Panc1 (cell line): ENCODE measurements at regions not wholly inside any gene's neighbourhood (a gene's known extent, or its start where the extent isn't known, plus 50 kb on each side); places are given as distances from the start of the nearest gene placed in this dataset.

ENCODE experiments used
- ATAC-seq: fragments of 200-7000 bp; cut with Tn5 transposase; 2 replicates; pipeline ENCODE4 v1.9.1; 2020; ENCODE audit warnings: mild to moderate bottlenecking, moderate library complexity
- BruUV-seq: library from RNA; stranded (reverse); fragments of 400-500 nt; replicated peaks from 2 replicates; lab custom pipeline; 2021; lab: Mats Ljungman, UMichigan
- CTCF ChIA-PET: fragments of 300-600 bp; sonication (Branson Sonifier 250); formaldehyde crosslinking; loops from one replicate; lab custom pipeline; 2022; ENCODE audit warnings: antibody characterized with exemption; lab: Charles Lee
- POLR2A ChIA-PET: fragments of 300-600 bp; sonication (Branson Sonifier 250); formaldehyde crosslinking; loops from one replicate; lab custom pipeline; 2022; ENCODE audit warnings: antibody characterized with exemption; lab: Charles Lee
- DNase-seq: peaks from one replicate; pipeline ENCODE4 v3.0.0-alpha.2; 2010; ENCODE audit warnings: low read depth, low spot score
- H3K27ac ChIP-seq: 2 replicates; pipeline ENCODE4 v1.5.1; 2011; ENCODE audit warnings: mild to moderate bottlenecking, low read length, inconsistent platforms
- H3K27me3 ChIP-seq: fragments of 200-500 bp; sonication (Bioruptor generic); 2 replicates; pipeline ENCODE4 v1.6.0; 2014; ENCODE audit warnings: low read length, inconsistent platforms; ENCODE audit not compliant: control insufficient read depth, insufficient read depth
- H3K36me3 ChIP-seq: fragments of 200-500 bp; sonication (Bioruptor generic); 2 replicates; pipeline ENCODE4 v1.5.1; 2014; ENCODE audit warnings: inconsistent platforms, mild to moderate bottlenecking, low read length, moderate library complexity; ENCODE audit not compliant: control insufficient read depth, insufficient read depth
- H3K4me1 ChIP-seq: 2 replicates; pipeline ENCODE4 v1.5.1; 2011; ENCODE audit warnings: inconsistent platforms, mild to moderate bottlenecking, low read length, moderate library complexity; ENCODE audit not compliant: control insufficient read depth, insufficient read depth
- H3K4me3 ChIP-seq, 2 experiments: 2 replicates each; pipeline ENCODE4 v1.5.1; 2011 to 2012; ENCODE audit warnings: low read depth in 2 of 2, low read length in 2 of 2, mild to moderate bottlenecking in 2 of 2, inconsistent platforms in 1 of 2, moderate library complexity in 1 of 2
- H3K9me3 ChIP-seq: fragments of 200-500 bp; sonication (Bioruptor generic); 2 replicates; pipeline ENCODE4 v1.5.1; 2014; ENCODE audit warnings: low read depth, mild to moderate bottlenecking, inconsistent platforms, low read length, moderate library complexity; ENCODE audit not compliant: control insufficient read depth, insufficient read depth
- SIN3A ChIP-seq: IDR thresholded peaks from 2 replicates; pipeline ENCODE4 v1.6.1; 2012; ENCODE audit warnings: low read depth, mild to moderate bottlenecking, low read length, moderate library complexity, borderline replicate concordance; ENCODE audit not compliant: insufficient read depth
- TCF7L2 ChIP-seq: IDR thresholded peaks from 2 replicates; pipeline ENCODE4 v1.6.1; 2011; ENCODE audit warnings: mild to moderate bottlenecking, low read depth, low read length, inconsistent platforms
- in situ Hi-C: cut with HindIII; loops from 2 replicates; pipeline ENCODE4 v1.10.0; 2016; ENCODE audit warnings: low sequenced_read_pairs, low pct_unique_long_range_greater_than_20kb
- intact Hi-C: fragments of 100-400 bp; cut with micrococcal nuclease; formaldehyde crosslinking; loops from one replicate; pipeline ENCODE4 v1.10.0; 2022; ENCODE audit not compliant: unreplicated experiment
- TF ChIP-seq, protein P1 (sequence below), 2 experiments: IDR thresholded peaks; 2 replicates each; pipeline ENCODE4 v1.6.1; 2011 to 2012; ENCODE audit warnings: low read depth in 2 of 2, control low read depth in 1 of 2, low read length in 1 of 2, mild to moderate bottlenecking in 1 of 2, moderate library complexity in 1 of 2; ENCODE audit not compliant: insufficient read depth in 1 of 2
- TF ChIP-seq, protein P2 (sequence below): fragments of 450-650 bp; IDR thresholded peaks from 2 replicates; pipeline ENCODE4 v1.5.1; 2017; ENCODE audit warnings: mild to moderate bottlenecking

DNA sequence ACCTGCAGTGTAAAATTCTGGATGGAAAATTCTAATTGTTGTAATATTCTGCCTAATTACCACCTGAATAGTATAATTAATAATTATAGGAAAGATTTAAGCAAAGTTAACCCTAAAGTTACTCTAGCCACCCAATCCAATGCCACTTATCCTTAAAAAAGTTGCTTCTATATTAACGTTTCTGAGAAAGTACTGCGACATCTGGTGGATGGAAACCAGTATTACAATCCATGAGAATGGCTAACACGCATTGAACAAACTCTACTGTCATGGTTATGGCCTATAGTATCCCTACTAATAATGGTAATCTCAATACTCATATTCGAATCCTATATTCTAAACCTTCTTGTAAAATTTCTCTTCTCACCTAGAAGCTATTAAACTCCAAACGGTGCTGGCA lies 1551.8 kb downstream of the SLITRK1 start:
- Histone ChIP-seq H3K27me3 (no peaks in the 10 kb centered on the region), H3K4me1 (no peaks in the 10 kb centered on the region), H3K27ac (no peak overlapping the region), H3K9me3 (no peaks in the 10 kb centered on the region), H3K36me3 (no peaks in the 10 kb centered on the region), H3K4me3 (no peak overlapping the region)
- POLR2A ChIA-PET = no interaction called here
- DNase-seq (no peak), ATAC-seq (no peak)
- BruUV-seq = no TSS peak
- TF ChIP-seq TCF7L2 = no peak
- TF ChIP-seq, protein P1, sequence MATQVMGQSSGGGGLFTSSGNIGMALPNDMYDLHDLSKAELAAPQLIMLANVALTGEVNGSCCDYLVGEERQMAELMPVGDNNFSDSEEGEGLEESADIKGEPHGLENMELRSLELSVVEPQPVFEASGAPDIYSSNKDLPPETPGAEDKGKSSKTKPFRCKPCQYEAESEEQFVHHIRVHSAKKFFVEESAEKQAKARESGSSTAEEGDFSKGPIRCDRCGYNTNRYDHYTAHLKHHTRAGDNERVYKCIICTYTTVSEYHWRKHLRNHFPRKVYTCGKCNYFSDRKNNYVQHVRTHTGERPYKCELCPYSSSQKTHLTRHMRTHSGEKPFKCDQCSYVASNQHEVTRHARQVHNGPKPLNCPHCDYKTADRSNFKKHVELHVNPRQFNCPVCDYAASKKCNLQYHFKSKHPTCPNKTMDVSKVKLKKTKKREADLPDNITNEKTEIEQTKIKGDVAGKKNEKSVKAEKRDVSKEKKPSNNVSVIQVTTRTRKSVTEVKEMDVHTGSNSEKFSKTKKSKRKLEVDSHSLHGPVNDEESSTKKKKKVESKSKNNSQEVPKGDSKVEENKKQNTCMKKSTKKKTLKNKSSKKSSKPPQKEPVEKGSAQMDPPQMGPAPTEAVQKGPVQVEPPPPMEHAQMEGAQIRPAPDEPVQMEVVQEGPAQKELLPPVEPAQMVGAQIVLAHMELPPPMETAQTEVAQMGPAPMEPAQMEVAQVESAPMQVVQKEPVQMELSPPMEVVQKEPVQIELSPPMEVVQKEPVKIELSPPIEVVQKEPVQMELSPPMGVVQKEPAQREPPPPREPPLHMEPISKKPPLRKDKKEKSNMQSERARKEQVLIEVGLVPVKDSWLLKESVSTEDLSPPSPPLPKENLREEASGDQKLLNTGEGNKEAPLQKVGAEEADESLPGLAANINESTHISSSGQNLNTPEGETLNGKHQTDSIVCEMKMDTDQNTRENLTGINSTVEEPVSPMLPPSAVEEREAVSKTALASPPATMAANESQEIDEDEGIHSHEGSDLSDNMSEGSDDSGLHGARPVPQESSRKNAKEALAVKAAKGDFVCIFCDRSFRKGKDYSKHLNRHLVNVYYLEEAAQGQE (IDR thresholded peaks at IDR 0.05; ENCODE audit: insufficient read depth in 1 of 2, low read depth in 2 of 2, low read length in 1 of 2) = no peak
- TF ChIP-seq, protein P2, sequence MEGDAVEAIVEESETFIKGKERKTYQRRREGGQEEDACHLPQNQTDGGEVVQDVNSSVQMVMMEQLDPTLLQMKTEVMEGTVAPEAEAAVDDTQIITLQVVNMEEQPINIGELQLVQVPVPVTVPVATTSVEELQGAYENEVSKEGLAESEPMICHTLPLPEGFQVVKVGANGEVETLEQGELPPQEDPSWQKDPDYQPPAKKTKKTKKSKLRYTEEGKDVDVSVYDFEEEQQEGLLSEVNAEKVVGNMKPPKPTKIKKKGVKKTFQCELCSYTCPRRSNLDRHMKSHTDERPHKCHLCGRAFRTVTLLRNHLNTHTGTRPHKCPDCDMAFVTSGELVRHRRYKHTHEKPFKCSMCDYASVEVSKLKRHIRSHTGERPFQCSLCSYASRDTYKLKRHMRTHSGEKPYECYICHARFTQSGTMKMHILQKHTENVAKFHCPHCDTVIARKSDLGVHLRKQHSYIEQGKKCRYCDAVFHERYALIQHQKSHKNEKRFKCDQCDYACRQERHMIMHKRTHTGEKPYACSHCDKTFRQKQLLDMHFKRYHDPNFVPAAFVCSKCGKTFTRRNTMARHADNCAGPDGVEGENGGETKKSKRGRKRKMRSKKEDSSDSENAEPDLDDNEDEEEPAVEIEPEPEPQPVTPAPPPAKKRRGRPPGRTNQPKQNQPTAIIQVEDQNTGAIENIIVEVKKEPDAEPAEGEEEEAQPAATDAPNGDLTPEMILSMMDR = peak; percentile 52; the same call in 1 of the 2 replicates
- in situ Hi-C loops (no loop called here), intact Hi-C loops (no loop called here)
- CTCF ChIA-PET = no interaction called here

DNA sequence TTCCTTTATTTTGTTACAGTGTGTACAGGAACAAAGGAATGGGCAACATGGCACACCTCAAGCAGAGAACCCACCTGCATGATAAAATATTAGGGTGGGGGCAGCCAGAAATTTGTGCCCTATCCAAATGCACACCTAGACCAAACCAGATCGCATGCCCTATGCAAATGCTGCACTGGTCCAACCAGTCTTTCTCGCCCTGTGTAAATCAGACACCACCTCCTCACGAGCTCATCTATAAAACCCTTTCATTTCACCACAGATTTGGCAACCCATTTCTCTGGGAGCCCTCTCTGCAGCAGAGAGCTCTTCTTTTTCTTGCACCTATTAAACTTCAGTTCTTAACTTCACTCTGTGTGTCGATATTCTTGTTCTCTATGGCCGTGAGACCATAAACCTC lies 1559.2 kb downstream of the SLITRK1 start:
- POLR2A ChIA-PET = no interaction called here
- Histone ChIP-seq H3K4me1 (no peaks in the 10 kb centered on the region), H3K36me3 (no peaks in the 10 kb centered on the region), H3K27ac (no peak overlapping the region), H3K27me3 (no peaks in the 10 kb centered on the region), H3K4me3 (no peak overlapping the region), H3K9me3 (0 out of 2 replicates have a peak, but pooled peaks cover 2% of the 10 kb centered on the region)
- in situ Hi-C loops = no loop called here
- no peak for TF ChIP-seq SIN3A
- TF ChIP-seq, protein P1 (IDR thresholded peaks at IDR 0.05; ENCODE audit: insufficient read depth in 1 of 2, low read depth in 2 of 2, low read length in 1 of 2) = no peak
- CTCF ChIA-PET = no interaction called here
- BruUV-seq = no TSS peak
- ATAC-seq = no peak
- DNase-seq = no peak
- intact Hi-C loops = no loop called here
